NCI-H524 (cell line): ENCODE measurements at regions not wholly inside any gene's neighbourhood (a gene's known extent, or its start where the extent isn't known, plus 50 kb on each side); places are given as distances from the start of the nearest gene placed in this dataset.

Source experiments
- DNase-seq, 2 experiments: peaks; one replicate each; lab custom pipeline; 2025; lab: John Stamatoyannopoulos, UW

- no peak for DNase-seq
These were observed 87.1 kb downstream of the ADRB2 start for GRCh38 chr5:148913493-148913892.

GRCh38 chr5:148913985-148914431 is 87.6 kb downstream of the ADRB2 start:
- no peak for DNase-seq

- DNase-seq: no peak
These were observed 88.9 kb downstream of the ADRB2 start for GRCh38 chr5:148915224-148915817.

GRCh38 chr5:148920646-148921288 is 94.4 kb downstream of the ADRB2 start:
- no peak for DNase-seq

- DNase-seq: no peak
These were observed 94.9 kb downstream of the ADRB2 start for GRCh38 chr5:148921350-148921749.

GRCh38 chr5:148922606-148923005 is 96.2 kb downstream of the ADRB2 start:
- no peak for DNase-seq

- no peak for DNase-seq
These were observed 96.6 kb downstream of the ADRB2 start for GRCh38 chr5:148923023-148923422.

GRCh38 chr5:148924817-148925216 is 98.4 kb downstream of the ADRB2 start:
- no peak for DNase-seq

- no peak for DNase-seq
These were observed 99.8 kb downstream of the ADRB2 start for GRCh38 chr5:148926207-148926606.

- DNase-seq: no peak
These were observed 101.0 kb downstream of the ADRB2 start for GRCh38 chr5:148927307-148927946.

- DNase-seq: no peak
These were observed 101.7 kb downstream of the ADRB2 start for GRCh38 chr5:148928141-148928540.

- no peak for DNase-seq
These were observed 105.1 kb downstream of the ADRB2 start for GRCh38 chr5:148931453-148932057.

GRCh38 chr5:148932355-148932935 is 106.0 kb downstream of the ADRB2 start:
- DNase-seq: no peak

- no peak for DNase-seq
These were observed 107.6 kb downstream of the ADRB2 start for GRCh38 chr5:148933903-148934432.

- no peak for DNase-seq
These were observed 108.5 kb downstream of the ADRB2 start for GRCh38 chr5:148934895-148935400.

GRCh38 chr5:148937239-148937638 is 110.8 kb downstream of the ADRB2 start:
- DNase-seq: no peak

- no peak for DNase-seq
These were observed 111.6 kb downstream of the ADRB2 start for GRCh38 chr5:148937830-148938521.

- no peak for DNase-seq
These were observed 112.1 kb downstream of the ADRB2 start for GRCh38 chr5:148938522-148938882.

- DNase-seq: no peak
These were observed 113.3 kb downstream of the ADRB2 start for GRCh38 chr5:148939676-148940075.

GRCh38 chr5:148941810-148942209 is 115.4 kb downstream of the ADRB2 start:
- DNase-seq: no peak

- no peak for DNase-seq
These were observed 112.9 kb downstream of the SH3TC2 start for GRCh38 chr5:148949841-148950470.
